Stimulated activated CD8-positive, alpha-beta memory T cell treated with anti-CD3 and anti-CD28 coated beads, Interleukin-2, amount 100 ng/mL, for 48 hours (primary cell): ENCODE measurements at regions not wholly inside any gene's neighbourhood (a gene's known extent, or its start where the extent isn't known, plus 50 kb on each side); places are given as distances from the start of the nearest gene placed in this dataset.
"Not testable (repeated sequence)": the region's sequence is repeated elsewhere in the genome, so short reads cannot be mapped to it uniquely, and the experiment has no call there.

Experiments used
- DNase-seq, 2 donors: peaks; one replicate each; pipeline ENCODE4 v3.0.0-alpha.2; 2020; ENCODE audit warnings: low read depth in 2 of 2

GRCh38 chr5:82754759-82755158, 322.4 kb downstream of the TMEM167A start:
- DNase-seq, result no peak

GRCh38 chr5:82754036-82754746, 323.0 kb downstream of the TMEM167A start:
- no peak for DNase-seq

GRCh38 chr5:82753374-82753773, 323.8 kb downstream of the TMEM167A start:
- DNase-seq, result no peak

GRCh38 chr5:82749461-82749820, 327.8 kb downstream of the TMEM167A start:
- DNase-seq, result no peak

GRCh38 chr5:82748688-82749460, 328.3 kb downstream of the TMEM167A start:
- DNase-seq, result no peak

- DNase-seq, result no peak
Measured at GRCh38 chr5:82747986-82748385, 329.2 kb downstream of the TMEM167A start.

GRCh38 chr5:82745016-82745415, 332.2 kb downstream of the TMEM167A start:
- DNase-seq, result no peak

- DNase-seq, result no peak
Measured at GRCh38 chr5:82738681-82739269, 338.4 kb downstream of the TMEM167A start.

GRCh38 chr5:82735160-82735789, 341.9 kb downstream of the TMEM167A start:
- no peak for DNase-seq

GRCh38 chr5:82734347-82734746, 342.8 kb downstream of the TMEM167A start:
- no peak for DNase-seq

- no peak for DNase-seq
Measured at GRCh38 chr5:82730913-82731312, 346.3 kb downstream of the TMEM167A start.

GRCh38 chr5:82728926-82729702, 348.1 kb downstream of the TMEM167A start:
- no peak for DNase-seq

GRCh38 chr5:82723168-82723567, 354.0 kb downstream of the TMEM167A start:
- no peak for DNase-seq

- no peak for DNase-seq
Measured at GRCh38 chr5:82721087-82721410, 356.1 kb downstream of the TMEM167A start.

- DNase-seq, result no peak
Measured at GRCh38 chr5:82720213-82721086, 356.7 kb downstream of the TMEM167A start.

- no peak for DNase-seq
Measured at GRCh38 chr5:82719368-82719767, 357.8 kb downstream of the TMEM167A start.

- DNase-seq, result no peak
Measured at GRCh38 chr5:82717738-82718137, 359.5 kb downstream of the TMEM167A start.

- not testable (repeated sequence) for DNase-seq
Measured at GRCh38 chr5:82714732-82715131, 362.5 kb downstream of the TMEM167A start.

GRCh38 chr5:82713811-82714210, 363.4 kb downstream of the TMEM167A start:
- no peak for DNase-seq

- no peak for DNase-seq
Measured at GRCh38 chr5:82707741-82708140, 369.5 kb downstream of the TMEM167A start.

- DNase-seq, result no peak
Measured at GRCh38 chr5:82704381-82704780, 372.8 kb downstream of the TMEM167A start.
